ENCODE measurements at regions not wholly inside any gene's neighbourhood (a gene's known extent, or its start where the extent isn't known, plus 50 kb on each side); places are given as distances from the start of the nearest gene placed in this dataset.

GRCh38 chr2:121130301-121130850 is 154.6 kb downstream of the TFCP2L1 start:
- no peaks in the 10 kb centered on the region for H3K9me3 ChIP-seq
- intact Hi-C loops (cut with DNase I; ENCODE audit: low total_unique reads) (no loop called here), in situ Hi-C loops (cut with MboI; ENCODE audit: low pct_ligation_motif_present in 1 of 4, low pct_unique_long_range_greater_than_20kb in 1 of 4, low sequenced_read_pairs in 3 of 4) (loop anchor here in 1 of 4 donors (25.0 kb wide), 1 partner anchor 182 kb away; no protein-coding TSS in a partner anchor)
- H3K4me1 ChIP-seq = peaks cover 0 to 8% (median 3%) of the 10 kb centered on the region in 4 donors
- no peaks in the 10 kb centered on the region for H3K27me3 ChIP-seq
- H3K4me3 ChIP-seq = no peak overlapping the region
- no peaks in the 10 kb centered on the region for H3K36me3 ChIP-seq
- no peak for TF ChIP-seq POLR2AphosphoS5 (IDR thresholded peaks at IDR 0.05)
- TF ChIP-seq POLR2A (IDR thresholded peaks at IDR 0.05) = no peak
- TF ChIP-seq CTCF (IDR thresholded peaks at IDR 0.05) = no peak
- TF ChIP-seq EP300 (IDR thresholded peaks at IDR 0.05; ENCODE audit: low read depth) = no peak
- 94% methylated on average over 4 of the region's 4 CpGs; no CpG with 5 or more reads in 1 of the 2 donors for whole genome bisulfite sequencing, 2 donors (ENCODE audit: low coverage in 1 of 2)
- DNase-seq = no peak
- H3K27ac ChIP-seq = no peak overlapping the region

- peaks cover 0 to 8% (median 3%) of the 10 kb centered on the region in 4 donors for H3K4me1 ChIP-seq
- 79% methylated on average over 9 of the region's 9 CpGs; no CpG with 5 or more reads in 1 of the 2 donors for WGBS, 2 donors (ENCODE audit: low coverage in 1 of 2)
- in situ Hi-C loops (cut with MboI; ENCODE audit: low pct_ligation_motif_present in 1 of 4, low pct_unique_long_range_greater_than_20kb in 1 of 4, low sequenced_read_pairs in 3 of 4) = loop anchor here in 1 of 4 donors (25.0 kb wide), 1 partner anchor 181 kb away; no protein-coding TSS in a partner anchor
- H3K27me3 ChIP-seq = no peaks in the 10 kb centered on the region
- no peaks in the 10 kb centered on the region for H3K36me3 ChIP-seq
- no peak for DNase-seq
- no peaks in the 10 kb centered on the region for H3K9me3 ChIP-seq
- no peak overlapping the region for H3K27ac ChIP-seq
- no peak for TF ChIP-seq POLR2A (IDR thresholded peaks at IDR 0.05)
- no peak overlapping the region for H3K4me3 ChIP-seq
- intact Hi-C loops (cut with DNase I; ENCODE audit: low total_unique reads) = no loop called here
Measured at GRCh38 chr2:121131375-121131774, 153.6 kb downstream of the TFCP2L1 start.

- TF ChIP-seq POLR2AphosphoS5 (IDR thresholded peaks at IDR 0.05) (no peak), EP300 (IDR thresholded peaks at IDR 0.05; ENCODE audit: low read depth) (no peak), CTCF (IDR thresholded peaks at IDR 0.05) (no peak), POLR2A (IDR thresholded peaks at IDR 0.05) (no peak)
- in situ Hi-C loops (cut with MboI; ENCODE audit: low pct_ligation_motif_present in 1 of 4, low pct_unique_long_range_greater_than_20kb in 1 of 4, low sequenced_read_pairs in 3 of 4) = loop anchor here in 1 of 4 donors (25.0 kb wide), 1 partner anchor 180 kb away; no protein-coding TSS in a partner anchor
- H3K27ac ChIP-seq = no peak overlapping the region
Measured at GRCh38 chr2:121132054-121132761, 152.8 kb downstream of the TFCP2L1 start.

GRCh38 chr2:121132762-121133107 is 152.3 kb downstream of the TFCP2L1 start:
- no peaks in the 10 kb centered on the region for H3K27me3 ChIP-seq
- in situ Hi-C loops (cut with MboI; ENCODE audit: low pct_ligation_motif_present in 1 of 4, low pct_unique_long_range_greater_than_20kb in 1 of 4, low sequenced_read_pairs in 3 of 4) = loop anchor here in 1 of 4 donors (25.0 kb wide), 1 partner anchor 180 kb away; no protein-coding TSS in a partner anchor
- no peaks in the 10 kb centered on the region for H3K9me3 ChIP-seq
- H3K36me3 ChIP-seq = no peaks in the 10 kb centered on the region
- no peak overlapping the region for H3K4me3 ChIP-seq
- H3K4me1 ChIP-seq = peaks cover 0 to 8% (median 3%) of the 10 kb centered on the region in 4 donors
- 44 to 54% methylated on average over 5 to 6 of the region's 6 CpGs for WGBS, 2 donors (ENCODE audit: low coverage in 1 of 2)
- intact Hi-C loops (cut with DNase I; ENCODE audit: low total_unique reads) = no loop called here
- TF ChIP-seq POLR2A (IDR thresholded peaks at IDR 0.05) (no peak), CTCF (IDR thresholded peaks at IDR 0.05) (no peak), EP300 (IDR thresholded peaks at IDR 0.05; ENCODE audit: low read depth) (no peak), POLR2AphosphoS5 (IDR thresholded peaks at IDR 0.05) (no peak)
- DNase-seq = no peak
- H3K27ac ChIP-seq = no peak overlapping the region

More at GRCh38 chr2:121132054-121132761, 152.8 kb downstream of the TFCP2L1 start:
- intact Hi-C loops (cut with DNase I; ENCODE audit: low total_unique reads) = no loop called here
- Histone ChIP-seq H3K9me3 (no peaks in the 10 kb centered on the region), H3K4me1 (peaks cover 0 to 8% (median 3%) of the 10 kb centered on the region in 4 donors), H3K27me3 (no peaks in the 10 kb centered on the region), H3K36me3 (no peaks in the 10 kb centered on the region), H3K4me3 (no peak overlapping the region)
- no peak for DNase-seq
- 70 to 76% methylated on average over 8 to 15 of the region's 15 CpGs for WGBS, 2 donors (ENCODE audit: low coverage in 1 of 2)
